Psoas muscle (tissue), 7 donors: ENCODE measurements at regions not wholly inside any gene's neighbourhood (a gene's known extent, or its start where the extent isn't known, plus 50 kb on each side); places are given as distances from the start of the nearest gene placed in this dataset.

Experiments
- ATAC-seq, 4 donors: fragments of 200-7000 bp; cut with Tn5 transposase; one replicate each; pipeline ENCODE4 v1.9.1; 2020; ENCODE audit warnings: moderate library complexity in 3 of 4, mild to moderate bottlenecking in 2 of 4
- DNase-seq, 2 donors: peaks; one replicate each; pipeline ENCODE4 v3.0.0-alpha.2; 2020
- H3K27ac ChIP-seq: fragments of 200-600 bp; one replicate; pipeline ENCODE4 v1.8.0; 2022
- H3K27me3 ChIP-seq, 3 donors: fragments of 200-600 bp in 1 of 3; one replicate each; pipeline versions ENCODE4 v1.6.1 to v1.8.0; 2013 to 2022; ENCODE audit warnings: low read length in 2 of 3, mild to moderate bottlenecking in 2 of 3, moderate library complexity in 1 of 3; ENCODE audit not compliant: insufficient read depth in 3 of 3
- H3K36me3 ChIP-seq, 2 donors: fragments of 200-600 bp in 1 of 2; one replicate each; pipeline versions ENCODE4 v1.6.1 to v1.8.0; 2013 to 2022; ENCODE audit warnings: low read depth in 1 of 2, mild to moderate bottlenecking in 1 of 2, moderate library complexity in 1 of 2; ENCODE audit not compliant: insufficient read depth in 1 of 2
- H3K4me1 ChIP-seq: fragments of 200-600 bp; one replicate; pipeline ENCODE4 v1.8.0; 2022
- H3K4me3 ChIP-seq: fragments of 200-600 bp; one replicate; pipeline ENCODE4 v1.8.0; 2022; ENCODE audit warnings: mild to moderate bottlenecking
- H3K9me3 ChIP-seq: fragments of 200-600 bp; one replicate; pipeline ENCODE4 v1.8.0; 2022
- WGBS, 3 donors: extraction: QIAGEN DNeasy Blood & Tissue Kit; methylation state at CpG; one replicate each; pipeline versions ENCODE4 v1.1.6 to v1.1.7; 2013; 5-methylcytosine and 5-hydroxymethylcytosine counted together
- intact Hi-C, 2 donors: fragments of 100-400 bp; cut with DNase I; formaldehyde crosslinking; loops; one replicate each; pipeline versions ENCODE4 v1.11.0 to v1.14.2; 2022
- TF ChIP-seq, protein P1 (sequence below): fragments of 200-600 bp; IDR thresholded peaks from one replicate; pipeline ENCODE4 v1.8.0; 2022; ENCODE audit warnings: antibody characterized with exemption
- donor health status: healthy with polysubstance abuse.
- donor health status: DM: no; HTN: no; CAD: no; lungs with moderate emphysema.
- donor health status: Bipolar disorder and iron deficiency.
- donor health status: healthy.
- donor health status: DM: yes; HTN: yes; CAD: no.
- donor health status: DM: no; HTN: no; CAD: no.
- donor health status: DM: yes; HTN: yes; CAD: no.

- H3K27me3 ChIP-seq, result peaks cover 0 to 13% (median 7%) of the 10 kb centered on the region in 3 donors
- H3K4me3 ChIP-seq, result no peak overlapping the region
- 18 to 32% (median 24%) methylated on average over 20 of the region's 20 CpGs for WGBS, 3 donors
- ATAC-seq, result no peak
- DNase-seq, result no peak
- H3K9me3 ChIP-seq, result no peaks in the 10 kb centered on the region
- H3K27ac ChIP-seq, result no peak overlapping the region
- TF ChIP-seq, protein P1, sequence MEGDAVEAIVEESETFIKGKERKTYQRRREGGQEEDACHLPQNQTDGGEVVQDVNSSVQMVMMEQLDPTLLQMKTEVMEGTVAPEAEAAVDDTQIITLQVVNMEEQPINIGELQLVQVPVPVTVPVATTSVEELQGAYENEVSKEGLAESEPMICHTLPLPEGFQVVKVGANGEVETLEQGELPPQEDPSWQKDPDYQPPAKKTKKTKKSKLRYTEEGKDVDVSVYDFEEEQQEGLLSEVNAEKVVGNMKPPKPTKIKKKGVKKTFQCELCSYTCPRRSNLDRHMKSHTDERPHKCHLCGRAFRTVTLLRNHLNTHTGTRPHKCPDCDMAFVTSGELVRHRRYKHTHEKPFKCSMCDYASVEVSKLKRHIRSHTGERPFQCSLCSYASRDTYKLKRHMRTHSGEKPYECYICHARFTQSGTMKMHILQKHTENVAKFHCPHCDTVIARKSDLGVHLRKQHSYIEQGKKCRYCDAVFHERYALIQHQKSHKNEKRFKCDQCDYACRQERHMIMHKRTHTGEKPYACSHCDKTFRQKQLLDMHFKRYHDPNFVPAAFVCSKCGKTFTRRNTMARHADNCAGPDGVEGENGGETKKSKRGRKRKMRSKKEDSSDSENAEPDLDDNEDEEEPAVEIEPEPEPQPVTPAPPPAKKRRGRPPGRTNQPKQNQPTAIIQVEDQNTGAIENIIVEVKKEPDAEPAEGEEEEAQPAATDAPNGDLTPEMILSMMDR, result no peak
- H3K36me3 ChIP-seq, result no peaks in the 10 kb centered on the region
- intact Hi-C loops, result no loop called here
- H3K4me1 ChIP-seq, result no peaks in the 10 kb centered on the region
Measured at GRCh38 chr11:134644476-134645456, 232.7 kb upstream of the B3GAT1 start.

- ATAC-seq, result no peak
- H3K4me1 ChIP-seq, result no peaks in the 10 kb centered on the region
- TF ChIP-seq, protein P1, result no peak
- no peak for DNase-seq
- H3K36me3 ChIP-seq, result no peaks in the 10 kb centered on the region
- no peak overlapping the region for H3K4me3 ChIP-seq
- 53 to 57% (median 55%) methylated on average over 24 of the region's 24 CpGs for WGBS, 3 donors
- H3K27ac ChIP-seq, result no peak overlapping the region
- intact Hi-C loops, result no loop called here
- peaks cover 0 to 13% (median 7%) of the 10 kb centered on the region in 3 donors for H3K27me3 ChIP-seq
- no peaks in the 10 kb centered on the region for H3K9me3 ChIP-seq
Measured at GRCh38 chr11:134643115-134644012, 231.3 kb upstream of the B3GAT1 start.

DNA sequence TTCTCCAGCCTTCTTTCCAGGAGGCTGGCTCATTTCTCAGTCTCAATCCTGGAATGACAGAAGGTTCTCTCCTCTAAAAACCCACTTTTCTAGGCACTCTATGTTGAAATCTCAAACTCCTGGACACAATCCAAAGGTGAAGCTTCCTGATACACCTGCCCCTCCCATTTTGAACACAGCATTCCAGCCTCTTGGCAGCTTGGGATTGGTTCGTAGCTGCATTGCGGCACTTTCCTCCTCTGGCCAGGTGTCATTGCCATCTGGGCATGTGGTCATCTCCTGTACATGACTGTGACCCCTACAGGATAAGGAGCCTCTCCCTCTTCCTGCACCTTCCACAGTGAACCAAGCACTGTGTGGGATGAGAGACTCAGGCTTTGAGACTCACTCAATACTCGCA is 230.2 kb upstream of the B3GAT1 start:
- 75 to 77% (median 76%) methylated on average over 3 of the region's 3 CpGs for WGBS, 3 donors
- intact Hi-C loops, result no loop called here
- Histone ChIP-seq H3K4me3 (no peak overlapping the region), H3K27ac (no peak overlapping the region), H3K9me3 (no peaks in the 10 kb centered on the region), H3K4me1 (no peaks in the 10 kb centered on the region), H3K27me3 (peaks cover 0 to 13% (median 7%) of the 10 kb centered on the region in 3 donors), H3K36me3 (no peaks in the 10 kb centered on the region)
- ATAC-seq (no peak), DNase-seq (no peak)
- TF ChIP-seq, protein P1, result no peak

DNA sequence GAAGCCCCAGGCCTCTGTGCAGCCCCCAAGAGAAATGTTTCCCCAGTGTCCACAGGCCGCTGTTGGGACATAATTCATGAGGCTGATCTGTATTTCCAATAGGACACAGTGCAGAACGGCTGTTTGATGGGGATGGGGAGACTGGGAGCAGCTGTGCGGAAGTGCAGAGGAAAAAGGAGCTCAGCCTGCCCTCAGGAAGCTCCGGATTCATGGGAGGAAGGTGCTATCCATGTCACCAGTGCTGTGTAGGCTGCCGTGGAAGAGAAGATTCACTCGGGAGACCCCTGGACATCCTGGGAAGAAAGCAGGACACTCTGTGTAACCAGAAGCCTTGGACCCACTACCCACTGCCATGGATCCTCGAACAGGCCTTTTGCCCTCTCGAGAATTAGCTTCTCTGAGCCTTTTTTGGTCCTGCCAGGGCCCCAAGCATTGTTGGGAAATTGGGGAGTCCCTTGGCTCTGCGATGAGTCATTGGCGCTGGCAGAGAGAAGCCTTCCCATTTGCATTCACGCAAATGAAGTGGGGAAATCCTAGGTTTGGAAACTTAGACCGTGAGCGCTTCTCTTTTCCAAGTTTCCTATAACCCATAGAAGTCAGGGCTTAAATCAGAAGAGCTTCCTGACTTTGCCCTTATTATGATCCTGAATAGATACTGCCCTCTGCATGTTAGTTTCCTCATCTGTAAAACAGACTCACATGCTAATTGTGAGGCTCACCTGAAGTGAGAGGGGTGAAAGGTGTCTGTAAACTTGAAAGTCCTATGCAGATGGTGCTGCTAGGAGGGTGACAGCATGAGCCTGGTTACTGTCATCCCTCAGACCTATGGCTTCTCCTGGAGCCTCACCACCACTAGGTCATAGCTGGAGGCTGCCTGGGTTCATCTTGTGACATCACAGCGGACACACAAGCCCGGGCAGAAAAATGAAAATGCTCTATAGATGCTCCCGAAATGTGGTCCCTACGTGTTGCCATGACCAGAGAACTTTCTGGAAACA is 229.2 kb upstream of the B3GAT1 start:
- TF ChIP-seq, protein P1, result no peak
- ATAC-seq, result no peak
- 78 to 79% (median 79%) methylated on average over 17 of the region's 17 CpGs for WGBS, 3 donors
- peaks cover 0 to 13% (median 7%) of the 10 kb centered on the region in 3 donors for H3K27me3 ChIP-seq
- H3K4me3 ChIP-seq, result no peak overlapping the region
- H3K36me3 ChIP-seq, result no peaks in the 10 kb centered on the region
- H3K4me1 ChIP-seq, result no peaks in the 10 kb centered on the region
- H3K9me3 ChIP-seq, result no peaks in the 10 kb centered on the region
- DNase-seq, result no peak
- H3K27ac ChIP-seq, result no peak overlapping the region
- intact Hi-C loops, result no loop called here
